Astrocyte of the spinal cord (primary cell): ENCODE measurements at regions not wholly inside any gene's neighbourhood (a gene's known extent, or its start where the extent isn't known, plus 50 kb on each side); places are given as distances from the start of the nearest gene placed in this dataset.

Experiments
- DNase-seq: peaks from one replicate; pipeline ENCODE4 v3.0.0; 2011; ENCODE audit warnings: low read depth, low spot score
- H3K4me3 ChIP-seq: 2 replicates; pipeline ENCODE4 v1.5.1; 2011; ENCODE audit warnings: low read depth, mild to moderate bottlenecking, low read length, moderate library complexity
- in situ Hi-C: cut with HindIII; loops from 2 replicates; pipeline ENCODE4 v1.10.0; 2017; ENCODE audit warnings: low sequenced_read_pairs
- TF ChIP-seq, protein P1 (sequence below): IDR thresholded peaks from 2 replicates; pipeline ENCODE4 v1.5.1; 2012; ENCODE audit warnings: low read depth, mild to moderate bottlenecking, low read length, inconsistent platforms

DNA sequence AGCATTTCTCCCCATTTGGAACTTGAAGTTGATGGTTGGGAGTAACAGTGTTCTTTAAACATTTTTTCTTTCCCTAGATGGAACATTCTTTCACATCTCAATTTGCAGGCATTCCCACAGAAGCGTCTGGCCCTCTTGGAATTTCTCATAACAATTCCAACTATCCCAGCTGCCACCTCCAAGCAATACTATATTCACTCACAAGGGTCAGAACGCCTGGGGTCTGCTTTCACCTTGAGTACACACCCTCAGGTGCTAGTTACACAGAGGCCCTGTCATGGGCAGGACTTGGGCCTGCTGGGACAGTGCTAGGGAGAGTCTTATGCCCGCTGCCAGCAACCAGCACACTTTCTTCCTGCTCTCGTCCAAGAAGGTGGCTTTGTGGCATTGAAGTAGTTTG lies 136.5 kb downstream of the JCAD start:
- TF ChIP-seq, protein P1, sequence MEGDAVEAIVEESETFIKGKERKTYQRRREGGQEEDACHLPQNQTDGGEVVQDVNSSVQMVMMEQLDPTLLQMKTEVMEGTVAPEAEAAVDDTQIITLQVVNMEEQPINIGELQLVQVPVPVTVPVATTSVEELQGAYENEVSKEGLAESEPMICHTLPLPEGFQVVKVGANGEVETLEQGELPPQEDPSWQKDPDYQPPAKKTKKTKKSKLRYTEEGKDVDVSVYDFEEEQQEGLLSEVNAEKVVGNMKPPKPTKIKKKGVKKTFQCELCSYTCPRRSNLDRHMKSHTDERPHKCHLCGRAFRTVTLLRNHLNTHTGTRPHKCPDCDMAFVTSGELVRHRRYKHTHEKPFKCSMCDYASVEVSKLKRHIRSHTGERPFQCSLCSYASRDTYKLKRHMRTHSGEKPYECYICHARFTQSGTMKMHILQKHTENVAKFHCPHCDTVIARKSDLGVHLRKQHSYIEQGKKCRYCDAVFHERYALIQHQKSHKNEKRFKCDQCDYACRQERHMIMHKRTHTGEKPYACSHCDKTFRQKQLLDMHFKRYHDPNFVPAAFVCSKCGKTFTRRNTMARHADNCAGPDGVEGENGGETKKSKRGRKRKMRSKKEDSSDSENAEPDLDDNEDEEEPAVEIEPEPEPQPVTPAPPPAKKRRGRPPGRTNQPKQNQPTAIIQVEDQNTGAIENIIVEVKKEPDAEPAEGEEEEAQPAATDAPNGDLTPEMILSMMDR = no peak
- DNase-seq = no peak
- in situ Hi-C loops = no loop called here
- H3K4me3 ChIP-seq = no peak overlapping the region

DNA sequence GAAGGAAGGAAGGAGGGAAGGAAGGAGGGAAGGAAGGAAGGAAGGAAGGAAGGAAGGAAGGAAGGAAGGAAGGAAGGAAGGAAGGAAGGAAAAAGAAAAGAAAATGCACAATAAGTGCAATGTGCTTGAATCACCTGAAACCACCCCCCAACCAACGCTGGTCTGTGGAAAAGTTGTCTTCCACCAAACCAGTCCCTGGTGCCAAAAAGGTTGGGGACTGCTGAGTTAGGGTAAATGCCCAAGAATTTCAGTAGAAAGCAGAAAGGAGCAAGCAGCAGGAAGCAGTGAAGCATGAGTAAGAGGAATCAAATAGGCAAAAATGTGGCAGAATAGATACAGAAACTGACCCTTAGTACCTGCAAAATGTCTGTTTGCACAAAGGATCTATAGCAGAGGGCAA lies 137.2 kb downstream of the JCAD start:
- in situ Hi-C loops = no loop called here

DNA sequence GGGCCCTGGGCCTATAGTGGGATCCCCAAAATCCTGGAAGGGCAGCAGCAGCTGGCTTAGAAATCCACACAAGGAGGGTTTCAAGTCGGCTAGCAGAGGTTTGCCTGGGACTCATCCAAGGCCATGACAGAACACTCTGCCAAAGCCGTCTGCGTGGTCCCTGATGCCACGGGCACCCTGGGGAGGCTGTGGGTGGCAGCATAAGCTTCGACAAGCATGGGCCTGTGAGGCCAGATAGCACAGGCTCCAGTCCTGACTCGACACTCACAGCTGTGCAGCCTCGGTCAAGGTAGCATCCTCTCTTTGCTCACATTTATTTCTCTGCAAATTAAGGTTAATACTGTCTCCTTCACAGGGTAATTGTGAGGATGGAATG lies 138.3 kb downstream of the JCAD start:
- TF ChIP-seq, protein P1 = no peak
- no peak for DNase-seq

More for the DNA sequence above, 137.2 kb downstream of the JCAD start:
- TF ChIP-seq, protein P1 = no peak
- H3K4me3 ChIP-seq = no peak overlapping the region
- no peak for DNase-seq

DNA sequence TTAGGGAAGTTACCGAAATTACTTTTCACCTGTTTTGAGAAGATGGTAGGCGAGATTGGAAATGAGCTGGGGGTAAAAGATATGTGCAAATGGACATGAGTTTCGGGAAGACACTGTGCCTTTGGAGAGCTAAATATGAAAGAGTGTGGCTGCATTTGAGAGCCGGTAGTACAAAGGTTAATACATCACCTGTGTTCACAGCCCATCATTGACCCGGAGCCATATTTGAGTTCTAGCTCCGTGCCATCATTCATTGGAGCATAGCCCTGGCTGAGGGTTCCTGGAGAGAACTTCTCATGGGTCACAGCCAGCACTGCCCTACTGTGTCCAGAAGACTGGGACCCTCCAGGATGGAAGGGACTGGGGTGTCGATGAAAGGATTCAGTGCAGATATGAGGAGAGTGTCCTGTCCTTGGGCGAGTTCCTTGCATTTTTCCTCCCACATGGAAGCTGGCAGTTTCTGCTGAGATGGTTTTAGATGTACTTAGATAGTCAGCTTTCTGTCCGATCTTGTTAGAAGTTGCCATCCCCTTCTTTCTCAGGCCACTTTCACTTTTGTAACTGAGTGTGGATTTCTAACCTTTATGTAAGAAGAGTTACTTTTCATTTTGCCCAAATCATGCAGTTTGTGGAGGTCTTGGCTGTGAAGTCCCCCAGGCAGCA lies 138.8 kb downstream of the JCAD start:
- no peak overlapping the region for H3K4me3 ChIP-seq
- TF ChIP-seq, protein P1 = no peak
- no peak for DNase-seq
- in situ Hi-C loops = no loop called here

More for the DNA sequence above, 138.3 kb downstream of the JCAD start:
- H3K4me3 ChIP-seq = no peak overlapping the region
- in situ Hi-C loops = no loop called here

DNA sequence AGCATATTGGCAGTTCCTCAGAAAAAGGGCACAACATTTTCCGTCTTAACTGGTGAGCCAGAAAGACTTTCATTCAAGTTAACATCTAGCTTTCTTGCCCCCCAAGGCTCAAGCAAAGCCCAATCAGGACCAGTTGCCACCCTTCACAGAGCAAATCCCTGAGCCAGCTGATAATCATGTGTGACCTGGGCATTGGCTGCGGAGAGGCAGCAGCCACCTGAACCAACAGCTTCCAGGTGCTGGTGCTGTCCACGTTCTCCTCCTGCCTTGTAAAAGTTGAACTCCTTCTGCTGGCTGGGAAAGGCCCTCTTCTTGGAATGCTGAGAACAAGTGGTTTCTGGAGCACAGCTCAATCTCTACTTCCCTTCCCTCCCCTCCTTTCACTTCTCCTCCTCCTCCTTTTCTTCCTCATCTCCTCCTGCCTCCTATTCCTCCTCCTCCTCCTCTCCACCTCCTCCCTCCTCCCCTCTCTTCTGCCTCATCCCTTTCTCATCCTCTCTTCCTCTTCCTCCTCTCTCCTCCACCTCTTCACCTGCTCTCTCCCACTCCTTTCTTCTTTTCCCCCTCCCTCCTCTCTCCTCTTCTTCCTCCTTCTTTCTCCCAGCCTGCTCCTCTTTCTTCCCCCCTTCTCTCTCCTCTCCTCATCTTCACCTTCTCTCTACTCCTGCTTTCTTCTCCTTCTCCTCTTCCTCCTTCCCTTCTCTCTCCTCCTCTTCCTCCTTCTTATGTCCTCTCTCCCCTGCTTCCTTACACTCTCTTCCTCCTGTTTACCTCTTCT lies 140.6 kb downstream of the JCAD start:
- no peak for DNase-seq
- TF ChIP-seq, protein P1 = no peak
- in situ Hi-C loops = no loop called here
- H3K4me3 ChIP-seq = no peak overlapping the region

DNA sequence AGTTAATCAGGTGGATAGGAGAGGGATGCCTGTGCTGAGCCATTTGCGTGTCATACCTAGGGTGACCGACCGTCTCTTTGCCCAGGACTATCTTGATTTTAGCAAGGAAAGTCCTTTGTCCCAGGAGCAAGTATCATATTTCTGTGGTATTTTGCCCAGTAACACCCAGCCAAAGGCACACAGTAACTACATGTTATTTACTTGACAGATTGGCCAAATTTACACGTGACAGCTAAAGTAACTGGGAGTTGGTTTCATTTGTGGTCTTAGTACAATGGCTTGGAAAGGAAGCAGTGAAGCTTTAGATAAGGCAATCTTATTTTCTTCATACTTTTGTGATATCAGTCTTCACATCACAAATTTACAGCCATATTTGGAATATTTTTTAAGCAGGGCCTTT lies 142.1 kb downstream of the JCAD start:
- TF ChIP-seq, protein P1 = no peak
- H3K4me3 ChIP-seq = no peak overlapping the region
- in situ Hi-C loops = no loop called here
- no peak for DNase-seq
